ENCODE measurements at regions not wholly inside any gene's neighbourhood (a gene's known extent, or its start where the extent isn't known, plus 50 kb on each side); places are given as distances from the start of the nearest gene placed in this dataset.
"Not testable (repeated sequence)": the region's sequence is repeated elsewhere in the genome, so short reads cannot be mapped to it uniquely, and the experiment has no call there.

DNA sequence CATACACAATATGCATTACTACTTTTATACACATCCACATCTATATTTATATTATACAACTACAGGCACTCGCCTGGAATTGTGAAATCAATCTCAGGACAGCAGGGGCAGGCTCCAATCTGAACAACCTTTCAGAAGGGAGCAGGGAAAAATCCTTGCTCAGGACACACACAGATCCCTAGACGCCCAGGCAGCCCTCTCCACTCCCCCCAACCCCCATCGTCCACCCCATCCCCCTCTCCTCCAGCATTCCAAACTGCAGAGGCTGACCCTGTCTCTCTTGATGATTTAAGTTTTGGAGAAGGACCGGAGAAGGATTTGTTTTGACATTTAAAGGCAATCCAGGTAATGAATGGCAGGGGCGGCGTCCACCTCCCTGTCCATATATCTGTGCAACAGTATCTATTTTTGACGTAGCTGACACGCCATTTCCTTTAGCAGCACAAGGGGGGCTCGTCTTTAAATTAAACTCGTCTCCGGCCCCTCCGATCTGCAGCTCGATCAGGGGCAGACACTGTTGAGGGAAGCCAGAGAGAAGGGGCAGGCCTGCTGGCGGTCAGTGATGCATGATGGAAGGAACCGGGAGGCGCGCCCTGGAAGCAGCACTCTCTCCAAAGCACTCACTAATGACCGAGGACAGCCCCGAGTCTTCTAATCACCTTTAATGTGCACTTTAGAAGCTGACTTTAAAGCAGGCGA is 95.0 kb upstream of the TBX5 start:
- DNase-seq, result no peak

DNA sequence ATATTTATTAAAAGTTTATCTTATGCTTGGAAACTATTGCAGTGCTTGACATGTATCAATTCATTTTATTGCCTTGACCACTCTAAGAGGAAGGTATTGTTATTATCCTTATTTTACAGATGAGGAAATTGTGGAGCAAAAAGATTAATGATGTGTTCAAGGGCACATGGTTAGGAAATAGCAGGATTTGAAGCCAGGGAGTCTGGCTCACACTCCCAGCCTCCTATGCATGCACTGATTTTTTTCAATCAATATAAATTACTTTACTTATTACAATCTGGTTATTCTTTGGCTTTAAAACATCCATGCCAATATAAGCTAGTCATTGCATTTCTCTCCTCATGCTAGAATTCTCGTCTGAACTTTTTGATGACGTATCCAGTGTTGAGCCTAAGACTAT is 94.2 kb upstream of the TBX5 start:
- DNase-seq, result no peak

DNA sequence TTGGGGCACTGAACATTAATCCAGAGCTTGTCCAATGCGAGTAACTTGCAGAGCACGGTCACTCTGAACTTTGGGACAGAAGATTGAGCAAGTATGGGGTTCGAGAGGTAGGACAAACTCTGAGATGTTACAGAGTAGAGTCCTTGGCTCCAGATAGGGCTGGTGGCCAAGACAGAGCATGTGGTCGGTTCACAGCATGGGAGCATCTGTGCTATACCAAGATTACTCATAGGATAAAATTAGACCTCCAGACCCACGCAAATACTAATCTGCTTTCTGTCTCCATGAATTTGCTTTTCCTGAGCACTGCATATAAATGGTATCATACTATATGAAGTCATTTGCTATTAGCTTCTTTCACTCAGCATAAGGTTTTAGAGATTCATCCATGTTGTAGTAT is 93.4 kb upstream of the TBX5 start:
- no peak for DNase-seq

DNA sequence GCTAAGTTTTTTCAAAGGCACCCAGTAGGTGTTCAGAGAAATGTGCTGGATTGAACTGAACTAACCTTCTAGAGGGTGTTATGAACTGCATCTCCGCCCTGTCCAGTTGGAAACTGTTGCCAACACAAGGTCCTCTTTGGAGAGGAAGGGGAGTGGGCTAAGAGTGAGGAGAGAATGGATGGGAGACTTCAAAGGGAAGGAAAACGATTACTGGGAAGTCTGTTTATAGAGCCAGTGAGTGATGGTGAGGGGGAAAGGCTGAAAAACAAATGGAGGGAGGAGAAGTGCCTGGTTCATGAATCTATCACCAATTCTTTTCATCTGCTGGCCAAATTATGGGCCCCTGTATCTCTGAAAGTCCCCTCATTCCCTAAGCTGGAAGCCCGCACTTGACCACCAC is 86.0 kb upstream of the TBX5 start:
- DNase-seq, result no peak

DNA sequence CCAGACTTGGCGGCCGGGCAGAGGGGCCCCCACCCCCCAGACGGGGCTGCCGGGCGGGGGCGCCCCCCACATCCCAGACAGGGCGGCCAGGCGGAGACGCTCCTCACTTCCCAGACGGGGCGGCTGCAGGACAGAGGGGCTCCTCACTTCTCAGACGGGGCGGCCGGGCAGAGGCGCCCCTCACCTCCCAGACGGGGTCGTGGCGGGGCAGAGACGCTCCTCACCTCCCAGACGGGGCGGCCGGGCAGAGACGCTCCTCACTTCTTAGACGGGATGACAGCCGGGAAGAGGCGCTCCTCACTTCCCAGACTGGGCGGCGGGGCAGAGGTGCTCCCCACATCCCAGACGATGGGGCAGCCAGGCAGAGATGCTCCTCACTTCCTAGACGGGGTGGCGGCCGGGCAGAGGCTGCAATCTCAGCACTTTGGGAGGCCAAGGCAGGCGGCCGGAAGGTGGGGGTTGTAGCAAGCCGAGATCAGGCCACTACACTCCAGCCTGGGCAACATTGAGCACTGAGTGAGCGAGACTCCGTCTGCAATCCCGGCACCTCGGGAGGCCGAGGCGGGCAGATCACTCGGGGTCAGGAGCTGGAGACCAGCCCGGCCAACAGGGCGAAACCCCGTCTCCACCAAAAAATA is 79.0 kb upstream of the TBX5 start:
- DNase-seq, result not testable (repeated sequence)

DNA sequence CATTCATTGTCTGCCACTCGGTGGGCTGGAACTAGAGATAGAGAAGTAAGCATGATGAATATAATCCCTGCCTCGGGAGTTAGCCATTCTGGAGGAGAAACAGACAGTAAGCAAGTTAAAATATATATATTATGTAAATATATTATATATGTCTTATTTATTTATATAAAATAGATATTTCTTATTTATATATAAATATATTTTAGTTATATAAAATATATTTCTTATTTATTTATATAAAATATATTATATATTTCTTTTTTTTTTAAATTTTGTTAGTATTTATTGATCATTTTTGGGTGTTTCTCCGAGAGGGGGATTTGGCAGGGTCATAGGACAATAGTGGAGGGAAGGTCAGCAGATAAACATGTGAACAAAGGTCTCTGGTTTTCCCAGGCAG is 78.1 kb upstream of the TBX5 start:
- no peak for DNase-seq

DNA sequence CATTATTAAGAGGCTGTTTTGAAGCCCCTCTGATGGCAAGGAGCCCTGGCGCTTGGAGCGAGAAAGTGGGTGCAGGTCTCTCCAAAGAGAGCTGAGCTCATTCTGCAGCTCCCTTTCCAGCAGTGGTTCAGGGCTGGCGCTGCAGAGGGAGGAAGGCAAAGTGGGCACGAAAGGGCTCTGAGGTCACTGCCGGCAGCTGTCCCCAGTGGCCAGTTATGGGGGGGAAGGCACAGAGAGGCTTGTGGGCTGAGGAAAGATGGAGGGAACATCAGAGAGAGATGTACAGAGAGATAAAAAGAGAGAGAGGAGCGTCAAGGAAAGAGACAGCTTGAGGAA is 75.2 kb upstream of the TBX5 start:
- DNase-seq, result no peak

DNA sequence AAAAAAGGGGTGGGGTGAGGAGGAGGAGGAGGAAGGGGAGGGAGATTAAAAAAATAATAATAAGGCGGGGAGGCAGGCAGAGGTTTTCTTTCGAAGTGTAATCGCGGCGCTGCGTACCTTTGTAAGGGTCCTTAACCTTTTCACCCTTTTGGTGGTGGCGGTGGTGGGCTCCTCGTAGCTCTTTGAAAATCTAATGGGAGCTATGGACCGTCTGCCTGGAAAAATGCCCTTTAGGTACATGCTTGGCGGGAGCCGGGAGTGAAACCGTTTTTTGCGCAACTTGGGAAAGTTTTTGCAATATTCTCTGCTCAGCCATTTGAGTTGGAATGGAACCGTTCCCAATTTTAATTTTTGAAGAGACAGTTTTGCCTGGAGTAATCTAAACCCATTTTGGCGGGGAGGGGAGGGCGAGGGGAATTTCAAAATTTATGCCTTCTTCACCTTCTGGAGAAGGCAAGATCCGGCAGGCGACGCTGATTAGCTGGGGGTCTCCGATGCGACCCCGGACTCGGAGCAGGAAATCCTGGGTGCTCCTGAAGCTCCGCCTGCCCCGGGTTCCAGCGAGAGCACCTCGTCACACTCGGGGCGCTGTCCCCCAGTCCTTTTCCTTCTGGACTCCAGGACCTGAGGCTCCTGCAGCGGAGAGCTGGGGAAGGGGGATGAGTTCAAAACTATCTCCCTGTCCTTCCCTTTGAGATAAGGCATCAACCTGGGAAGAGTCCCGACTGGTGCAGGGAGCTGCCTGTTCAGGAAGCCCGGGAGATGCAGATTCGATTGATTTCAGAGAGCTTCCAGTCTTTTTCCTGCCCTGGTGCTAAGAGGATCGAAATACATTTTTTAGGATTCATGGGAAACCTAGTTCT is 74.6 kb upstream of the TBX5 start:
- no peak for DNase-seq

DNA sequence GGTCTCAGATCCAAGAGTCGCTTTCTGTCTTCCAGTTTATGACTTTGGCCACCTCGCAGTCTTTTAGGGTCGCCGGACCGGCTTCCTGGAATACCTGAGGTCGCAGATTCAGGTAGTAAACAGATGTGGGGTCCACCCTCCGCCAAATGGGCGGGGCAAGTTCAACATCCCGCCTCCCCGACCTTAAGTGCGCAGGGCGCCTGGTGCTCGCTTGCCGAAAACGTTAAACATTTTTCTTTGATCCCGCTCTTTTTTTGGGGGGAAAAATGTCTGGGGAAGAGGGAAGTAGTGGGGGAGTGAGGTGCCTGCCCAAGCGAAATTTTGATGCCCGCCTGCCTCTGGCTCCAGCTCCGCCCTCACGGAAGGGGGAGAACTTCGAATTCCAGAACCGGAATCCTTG is 73.9 kb upstream of the TBX5 start:
- no peak for DNase-seq

DNA sequence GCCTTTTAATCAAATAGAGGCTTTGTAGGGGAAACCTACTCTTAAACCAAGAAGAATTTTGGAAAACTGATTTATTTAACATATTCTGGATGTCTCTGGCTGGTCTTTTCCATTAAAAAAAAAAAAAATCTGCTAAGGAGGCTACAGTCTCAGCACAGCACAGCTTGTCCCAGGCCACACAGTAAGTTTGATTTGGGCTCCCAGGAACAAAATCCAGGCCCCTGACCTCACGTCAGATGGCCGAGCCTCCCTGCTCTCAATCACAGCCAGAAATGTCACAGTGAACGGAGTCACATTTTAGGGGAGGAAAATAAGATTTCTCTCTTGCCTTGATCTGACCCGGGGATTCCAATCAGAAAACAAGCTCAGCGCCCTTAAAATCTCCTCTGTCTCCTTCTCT is 72.9 kb upstream of the TBX5 start:
- no peak for DNase-seq

DNA sequence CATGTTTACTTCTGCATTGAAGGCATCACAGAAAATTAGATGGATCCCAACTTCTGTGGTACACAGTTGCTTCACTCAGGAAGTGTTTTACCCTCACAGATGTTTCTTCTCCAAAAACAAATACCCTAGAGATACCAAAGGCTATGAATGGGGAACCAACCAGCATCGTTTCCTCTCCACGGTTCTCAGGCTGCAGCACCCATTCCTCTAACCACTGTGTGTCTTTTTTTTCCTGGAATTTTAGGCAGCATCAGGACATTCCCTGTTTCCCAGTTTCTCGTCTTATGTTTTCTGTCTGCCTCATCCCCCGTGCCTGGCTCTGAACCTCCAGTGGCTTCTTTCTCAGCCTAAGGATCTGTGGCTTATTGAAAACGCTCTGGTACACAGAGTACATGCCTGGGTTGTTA is 72.0 kb upstream of the TBX5 start:
- no peak for DNase-seq

DNA sequence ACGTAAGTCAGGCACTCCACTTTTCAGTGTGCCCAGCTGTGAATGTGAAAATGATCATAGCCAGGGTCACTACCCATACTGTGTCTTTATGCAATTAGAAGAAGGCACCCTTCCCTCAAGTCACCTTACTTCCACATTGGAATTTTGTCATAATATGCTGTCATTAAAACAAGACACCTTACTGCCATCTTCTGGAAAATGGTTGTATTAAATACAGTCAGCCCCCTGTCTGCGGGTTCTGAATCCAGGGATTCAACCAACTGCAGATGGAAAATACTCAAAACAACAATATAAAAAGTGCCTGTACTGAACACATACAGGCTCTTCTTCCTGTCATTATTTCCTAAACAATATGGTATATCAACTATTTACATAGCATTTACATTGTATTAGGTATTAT is 70.2 kb upstream of the TBX5 start:
- peak; percentile 41 for DNase-seq

DNA sequence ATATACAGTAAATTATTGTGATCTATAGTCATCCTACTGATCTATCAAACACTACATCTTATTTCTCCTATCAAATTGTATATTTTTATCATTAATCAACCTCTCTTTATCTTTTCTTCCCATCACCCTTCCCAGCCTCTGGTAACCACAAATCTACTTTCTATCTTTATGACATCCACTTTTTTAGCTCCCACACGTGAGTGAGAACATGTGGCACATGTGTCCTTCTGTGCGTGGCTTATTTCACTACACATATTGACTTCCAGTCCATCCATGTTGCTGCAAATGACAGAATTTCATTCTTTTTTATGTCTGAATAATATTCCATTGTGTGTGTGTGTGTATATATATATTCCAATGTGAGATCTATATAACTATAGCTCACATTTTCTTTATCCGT is 67.8 kb upstream of the TBX5 start:
- DNase-seq, result no peak

DNA sequence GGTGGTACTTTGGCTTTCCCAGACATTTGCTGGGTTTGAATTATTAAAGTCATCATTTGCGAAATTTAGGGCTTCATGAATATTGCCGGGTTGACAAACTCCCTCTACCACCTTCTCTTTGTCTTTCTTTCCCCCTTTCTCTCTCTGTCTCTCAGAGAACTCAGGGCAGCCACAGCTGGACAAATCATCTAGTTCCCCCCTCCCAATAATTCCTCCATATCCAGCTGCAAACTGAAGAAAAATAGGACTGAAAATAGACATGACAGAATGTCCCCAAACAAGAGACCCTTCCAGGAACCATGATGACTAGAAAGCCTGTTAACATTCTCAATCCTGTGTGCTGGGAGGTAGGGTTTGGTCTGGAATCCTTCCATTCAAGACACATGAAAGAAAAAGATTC is 67.1 kb upstream of the TBX5 start:
- no peak for DNase-seq

DNA sequence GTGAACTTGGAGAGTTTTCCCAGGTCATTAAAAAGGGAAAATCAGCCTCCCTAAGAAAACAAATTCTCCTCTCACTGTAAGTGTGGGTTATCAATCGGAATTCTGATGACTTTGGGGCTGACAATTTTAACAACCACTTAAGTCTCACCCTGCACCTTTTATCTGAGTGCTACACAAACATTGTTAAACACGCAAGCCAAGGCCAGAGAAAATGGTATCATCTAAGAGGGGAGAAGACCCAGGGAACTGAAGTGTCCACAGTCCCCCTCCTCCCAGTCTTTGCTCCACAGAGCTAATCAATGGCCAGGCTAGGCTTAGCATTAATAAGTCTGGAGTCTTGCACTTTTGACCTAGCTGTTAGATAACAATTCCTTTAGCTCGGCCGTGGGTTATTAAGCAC is 51.7 kb upstream of the TBX5 start:
- DNase-seq, result no peak

Data from NCI-H82 (cell line).